Spleen (tissue), 11 donors: ENCODE measurements at regions not wholly inside any gene's neighbourhood (a gene's known extent, or its start where the extent isn't known, plus 50 kb on each side); places are given as distances from the start of the nearest gene placed in this dataset.

Experiments used
- DNase-seq: peaks from one replicate; pipeline ENCODE4 v3.0.0-alpha.2; 2020
- H3K27ac ChIP-seq, 8 donors: fragments of 200-600 bp; sonication (generic) in 7 of 8; 1 replicate in 4 of 8; 2 replicates in 4 of 8; pipeline versions ENCODE4 v1.5.0 to v1.8.0; 2016 to 2021; ENCODE audit warnings: inconsistent platforms in 4 of 8, mild to moderate bottlenecking in 4 of 8, moderate library complexity in 1 of 8
- H3K27me3 ChIP-seq, 7 donors: fragments of 200-600 bp; sonication (generic) in 6 of 7; replicated peaks in 1 of 7; 1 replicate in 4 of 7; 2 replicates in 3 of 7; pipeline versions ENCODE4 v1.5.0 to v1.8.0; 2016 to 2021; ENCODE audit warnings: inconsistent platforms in 3 of 7, mild to moderate bottlenecking in 1 of 7
- H3K36me3 ChIP-seq, 6 donors: fragments of 200-600 bp; sonication (generic) in 5 of 6; 1 replicate in 4 of 6; 2 replicates in 2 of 6; pipeline versions ENCODE4 v1.5.0 to v1.8.0; 2016 to 2021; ENCODE audit warnings: inconsistent platforms in 2 of 6
- H3K4me1 ChIP-seq, 6 donors: fragments of 200-600 bp; sonication (generic) in 5 of 6; 1 replicate in 3 of 6; 2 replicates in 3 of 6; pipeline versions ENCODE4 v1.5.0 to v1.8.0; 2016 to 2021; ENCODE audit warnings: inconsistent platforms in 3 of 6
- H3K4me3 ChIP-seq, 8 donors: fragments of 200-600 bp; sonication (generic) in 7 of 8; 1 replicate in 4 of 8; 2 replicates in 4 of 8; pipeline versions ENCODE4 v1.5.0 to v1.8.0; 2016 to 2021; ENCODE audit warnings: inconsistent platforms in 4 of 8, mild to moderate bottlenecking in 4 of 8, moderate library complexity in 2 of 8
- H3K9me3 ChIP-seq, 8 donors: fragments of 200-600 bp; sonication (generic) in 7 of 8; 1 replicate in 4 of 8; 2 replicates in 4 of 8; pipeline versions ENCODE4 v1.5.0 to v1.8.0; 2016 to 2021; ENCODE audit warnings: inconsistent platforms in 4 of 8
- CTCF ChIP-seq, 11 experiments: fragments of 200-600 bp in 7 of 11; fragments of 450-650 bp in 4 of 11; sonication (generic) in 4 of 11; IDR thresholded peaks in 8 of 11; conservative IDR thresholded peaks in 3 of 11; 1 replicate in 7 of 11; 2 replicates in 4 of 11; pipeline versions ENCODE4 v1.4.0 to v1.8.0; 2016 to 2021; ENCODE audit warnings: antibody characterized with exemption in 11 of 11, inconsistent platforms in 4 of 11, mild to moderate bottlenecking in 1 of 11
- POLR2A ChIP-seq, 3 donors: fragments of 450-650 bp; IDR thresholded peaks; one replicate each; pipeline ENCODE4 v1.5.1; 2017; ENCODE audit warnings: antibody characterized with exemption in 3 of 3, mild to moderate bottlenecking in 1 of 3
- POLR2AphosphoS5 ChIP-seq, 3 donors: sonication (generic); formaldehyde crosslinking; IDR thresholded peaks; one replicate each; pipeline ENCODE4 v1.5.1; 2017; ENCODE audit warnings: antibody characterized with exemption in 3 of 3
- WGBS, 5 donors: extraction: QIAGEN DNeasy Blood & Tissue Kit in 3 of 5; methylation state at CpG; one replicate each; pipeline versions ENCODE4 v1.1.5 to v1.1.7; 2013 to 2018; 5-methylcytosine and 5-hydroxymethylcytosine counted together
- intact Hi-C: fragments of 100-400 bp; cut with DNase I; formaldehyde crosslinking; loops from one replicate; pipeline ENCODE4 v1.15.0; 2023; ENCODE audit warnings: low total_unique reads
- donor health status: healthy with polysubstance abuse.
- donor health status: DM: no; HTN: no; CAD: no; lungs with moderate emphysema.
- donor health status: DM: no; HTN: no; CAD: no.
- donor health status: Bipolar disorder and iron deficiency.
- donor health status: healthy.
- donor health status: DM: no; HTN: no; CAD: no.
- donor health status: DM: yes; HTN: yes; CAD: no.

- intact Hi-C loops, result loop anchor here (10.0 kb wide), 2 partner anchors 312 to 452 kb away; no protein-coding TSS in a partner anchor
- peaks cover 0 to 13% (median 4%) of the 10 kb centered on the region in 6 donors for H3K4me1 ChIP-seq
- H3K27ac ChIP-seq, result peak overlapping the region in 1 of 8 donors; percentile 37
- DNase-seq, result peak; percentile 86
- H3K4me3 ChIP-seq, result no peak overlapping the region
- no peaks in the 10 kb centered on the region for H3K36me3 ChIP-seq
- H3K27me3 ChIP-seq, result no peaks in the 10 kb centered on the region
- peaks cover 0 to 7% (median 4%) of the 10 kb centered on the region in 8 donors for H3K9me3 ChIP-seq
- 46 to 63% (median 52%) methylated on average over 8 of the region's 8 CpGs for WGBS, 5 donors
- no peak for TF ChIP-seq POLR2A (IDR thresholded peaks at IDR 0.05)
- TF ChIP-seq POLR2AphosphoS5 (IDR thresholded peaks at IDR 0.05), result peak in 1 of 3 donors; percentile 17
- peak; percentile 47 to 86 (median 73) for TF ChIP-seq CTCF (IDR thresholded peaks at IDR 0.05 in 8 of 11, conservative IDR thresholded peaks at IDR 0.05 in 3 of 11)
Measured at GRCh38 chr2:237026981-237027711, 58.5 kb upstream of the COPS8 start.

DNA sequence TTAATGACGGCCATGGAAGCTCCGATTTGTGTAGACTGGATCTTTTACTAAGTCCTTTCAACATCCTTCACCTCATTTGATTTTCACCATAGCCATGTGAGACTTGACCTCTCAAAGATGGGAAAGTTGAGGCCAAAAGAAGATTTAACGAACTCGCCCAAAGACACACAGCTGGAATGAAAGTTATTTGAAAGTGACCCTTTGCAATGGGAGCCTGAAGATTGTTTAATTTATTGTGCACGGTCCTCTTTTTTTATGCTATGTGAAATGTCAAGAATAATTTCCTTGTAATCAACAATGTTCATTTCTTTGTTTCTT is 58.0 kb upstream of the COPS8 start:
- intact Hi-C loops, result loop anchor here (10.0 kb wide), 2 partner anchors 313 to 453 kb away; no protein-coding TSS in a partner anchor
- Histone ChIP-seq H3K4me1 (peaks cover 0 to 13% (median 4%) of the 10 kb centered on the region in 6 donors), H3K27me3 (no peaks in the 10 kb centered on the region), H3K36me3 (no peaks in the 10 kb centered on the region), H3K9me3 (peaks cover 0 to 7% (median 4%) of the 10 kb centered on the region in 8 donors), H3K4me3 (no peak overlapping the region), H3K27ac (no peak overlapping the region)
- no peak for TF ChIP-seq POLR2AphosphoS5 (IDR thresholded peaks at IDR 0.05)
- TF ChIP-seq POLR2A (IDR thresholded peaks at IDR 0.05), result no peak
- TF ChIP-seq CTCF (IDR thresholded peaks at IDR 0.05 in 8 of 11, conservative IDR thresholded peaks at IDR 0.05 in 3 of 11), result peak in 2 of 11 experiments; percentile 30 to 31
- no peak for DNase-seq
- 59 to 66% (median 63%) methylated on average over 5 of the region's 5 CpGs for WGBS, 5 donors

DNA sequence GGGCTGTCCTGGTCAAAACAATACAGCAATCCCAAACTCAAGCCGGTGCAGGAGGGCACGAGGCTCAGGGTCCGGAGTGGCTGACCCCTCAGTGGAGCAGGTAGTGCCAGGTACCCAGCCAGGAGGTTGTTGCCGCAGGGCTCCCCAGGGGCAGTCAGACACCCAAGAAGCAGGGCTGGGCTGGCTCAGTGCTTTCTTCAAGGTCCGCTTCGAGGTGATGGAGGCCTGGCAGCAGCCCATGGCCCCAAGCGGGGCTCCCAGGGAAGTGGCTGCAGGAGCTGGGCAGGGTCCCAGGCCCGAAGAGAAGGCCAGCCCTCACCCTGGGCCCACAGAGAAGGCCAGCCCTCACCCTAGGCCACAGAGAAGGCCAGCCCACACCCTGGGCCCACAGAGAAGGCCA is 55.3 kb upstream of the COPS8 start:
- no peak for DNase-seq
- intact Hi-C loops, result no loop called here
- Histone ChIP-seq H3K4me3 (no peak overlapping the region), H3K4me1 (peaks cover 0 to 13% (median 4%) of the 10 kb centered on the region in 6 donors), H3K36me3 (no peaks in the 10 kb centered on the region), H3K27ac (no peak overlapping the region), H3K27me3 (no peaks in the 10 kb centered on the region), H3K9me3 (no peaks in the 10 kb centered on the region)
- TF ChIP-seq CTCF (IDR thresholded peaks at IDR 0.05 in 8 of 11, conservative IDR thresholded peaks at IDR 0.05 in 3 of 11) (no peak), POLR2AphosphoS5 (IDR thresholded peaks at IDR 0.05) (no peak), POLR2A (IDR thresholded peaks at IDR 0.05) (no peak)
- 91 to 95% (median 93%) methylated on average over 5 to 8 of the region's 8 CpGs for WGBS, 5 donors

- Histone ChIP-seq H3K27me3 (no peaks in the 10 kb centered on the region), H3K36me3 (no peaks in the 10 kb centered on the region), H3K9me3 (no peaks in the 10 kb centered on the region), H3K27ac (no peak overlapping the region), H3K4me3 (no peak overlapping the region), H3K4me1 (no peaks in the 10 kb centered on the region)
- intact Hi-C loops, result no loop called here
- DNase-seq, result no peak
- 88 to 94% (median 93%) methylated on average over 3 of the region's 3 CpGs for WGBS, 5 donors
- TF ChIP-seq CTCF (IDR thresholded peaks at IDR 0.05 in 8 of 11, conservative IDR thresholded peaks at IDR 0.05 in 3 of 11) (no peak), POLR2A (IDR thresholded peaks at IDR 0.05) (no peak), POLR2AphosphoS5 (IDR thresholded peaks at IDR 0.05) (no peak)
Measured at GRCh38 chr2:237033536-237034060, 52.1 kb upstream of the COPS8 start.
